ENCODE measurements at regions not wholly inside any gene's neighbourhood (a gene's known extent, or its start where the extent isn't known, plus 50 kb on each side); places are given as distances from the start of the nearest gene placed in this dataset.

DNA sequence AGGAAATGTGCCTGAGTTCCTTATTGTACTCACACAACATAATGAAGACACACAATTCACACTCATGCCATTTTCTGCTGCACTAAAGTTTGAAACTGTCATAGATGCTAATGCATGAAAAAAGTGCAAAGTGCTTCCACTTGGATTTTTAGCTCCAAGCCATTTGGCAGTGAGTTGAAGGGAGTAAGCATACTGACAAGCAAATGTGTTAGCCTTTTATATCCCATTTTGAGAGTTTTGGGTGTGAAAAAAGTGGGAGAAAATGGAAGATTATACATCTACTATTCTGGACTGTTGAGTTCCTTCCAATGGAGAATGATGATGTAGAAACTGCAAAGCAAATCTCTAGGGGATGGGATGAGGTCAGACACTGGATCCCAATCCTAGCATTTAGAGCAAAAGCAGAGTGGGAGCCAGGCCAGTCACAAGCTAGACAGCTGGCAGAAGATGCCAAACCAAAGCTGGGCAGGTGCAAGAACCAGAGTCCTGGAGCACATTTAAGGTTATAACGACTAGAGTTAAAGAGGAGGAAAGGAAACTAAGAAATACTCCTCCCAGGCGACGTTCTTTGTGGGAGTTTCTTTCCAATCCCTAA, 216.8 kb downstream of the FBXO8 start:
- intact Hi-C loops (cut with DNase I): no loop called here
- H3K27ac ChIP-seq: no peak overlapping the region
- no peak for ATAC-seq
- DNase-seq: no peak
- no peaks in the 10 kb centered on the region for H3K27me3 ChIP-seq
- 45 to 69% (median 55%) methylated on average over 3 of the region's 3 CpGs for WGBS, 4 donors
- no peaks in the 10 kb centered on the region for H3K36me3 ChIP-seq
- no peak overlapping the region for H3K4me3 ChIP-seq
- no peak for TF ChIP-seq POLR2A (IDR thresholded peaks at IDR 0.05)
- TF ChIP-seq, protein P1, sequence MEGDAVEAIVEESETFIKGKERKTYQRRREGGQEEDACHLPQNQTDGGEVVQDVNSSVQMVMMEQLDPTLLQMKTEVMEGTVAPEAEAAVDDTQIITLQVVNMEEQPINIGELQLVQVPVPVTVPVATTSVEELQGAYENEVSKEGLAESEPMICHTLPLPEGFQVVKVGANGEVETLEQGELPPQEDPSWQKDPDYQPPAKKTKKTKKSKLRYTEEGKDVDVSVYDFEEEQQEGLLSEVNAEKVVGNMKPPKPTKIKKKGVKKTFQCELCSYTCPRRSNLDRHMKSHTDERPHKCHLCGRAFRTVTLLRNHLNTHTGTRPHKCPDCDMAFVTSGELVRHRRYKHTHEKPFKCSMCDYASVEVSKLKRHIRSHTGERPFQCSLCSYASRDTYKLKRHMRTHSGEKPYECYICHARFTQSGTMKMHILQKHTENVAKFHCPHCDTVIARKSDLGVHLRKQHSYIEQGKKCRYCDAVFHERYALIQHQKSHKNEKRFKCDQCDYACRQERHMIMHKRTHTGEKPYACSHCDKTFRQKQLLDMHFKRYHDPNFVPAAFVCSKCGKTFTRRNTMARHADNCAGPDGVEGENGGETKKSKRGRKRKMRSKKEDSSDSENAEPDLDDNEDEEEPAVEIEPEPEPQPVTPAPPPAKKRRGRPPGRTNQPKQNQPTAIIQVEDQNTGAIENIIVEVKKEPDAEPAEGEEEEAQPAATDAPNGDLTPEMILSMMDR (IDR thresholded peaks at IDR 0.05): no peak
- H3K9me3 ChIP-seq: no peaks in the 10 kb centered on the region
- H3K4me1 ChIP-seq: peaks cover 0 to 10% (median 0%) of the 10 kb centered on the region in 12 donors

DNA sequence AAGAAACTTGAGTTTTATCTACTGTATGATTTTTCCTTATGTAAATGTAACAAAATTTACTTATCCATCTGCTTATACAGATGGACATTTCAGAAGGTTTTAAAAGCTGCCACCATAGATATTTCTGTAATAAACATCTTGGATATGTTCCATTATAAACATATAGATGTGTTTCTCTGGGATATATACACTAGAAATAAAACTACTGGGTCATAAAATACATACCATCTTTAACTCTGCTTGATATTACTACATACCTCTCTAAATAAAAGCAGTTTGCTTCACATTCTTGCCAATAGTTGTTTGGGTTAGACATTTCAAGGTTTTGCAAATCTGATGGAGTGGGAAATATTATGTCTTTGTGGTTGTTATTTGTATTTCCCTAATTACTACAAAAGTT, 220.6 kb downstream of the FBXO8 start:
- H3K4me3 ChIP-seq: no peak overlapping the region

DNA sequence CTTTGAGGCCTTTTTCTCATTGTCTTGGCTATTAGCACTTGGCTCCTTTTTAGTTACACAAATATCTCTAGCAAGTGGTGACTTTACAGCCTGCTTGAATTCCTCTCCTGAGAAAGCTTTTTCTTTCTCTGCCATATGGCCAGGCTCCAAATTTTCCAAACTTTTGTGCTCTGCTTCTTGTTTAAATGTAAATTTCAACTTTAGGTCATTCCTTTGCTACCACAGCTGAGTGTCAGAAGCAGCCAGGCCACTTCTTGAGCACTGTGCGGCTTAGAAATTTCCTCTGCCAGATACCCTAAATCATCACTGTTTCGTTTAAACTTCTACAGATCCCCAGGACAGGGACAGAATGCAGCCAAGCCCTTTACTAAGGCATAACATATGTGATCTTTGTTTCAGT, 222.4 kb downstream of the FBXO8 start:
- Histone ChIP-seq H3K4me3 (no peak overlapping the region), H3K9me3 (peaks cover 0 to 17% (median 0%) of the 10 kb centered on the region in 12 donors), H3K27ac (peak overlapping the region in 1 of 12 donors; percentile 55), H3K4me1 (no peaks in the 10 kb centered on the region), H3K27me3 (no peaks in the 10 kb centered on the region), H3K36me3 (no peaks in the 10 kb centered on the region)
- intact Hi-C loops (cut with DNase I): no loop called here
- DNase-seq (no peak), ATAC-seq (no peak)
- WGBS, 4 donors: 75 to 82% (median 81%) methylated on average over 2 of the region's 2 CpGs
- TF ChIP-seq POLR2A (IDR thresholded peaks at IDR 0.05): no peak
- TF ChIP-seq, protein P1 (IDR thresholded peaks at IDR 0.05): no peak

More for the DNA sequence above, 220.6 kb downstream of the FBXO8 start:
- intact Hi-C loops (cut with DNase I): no loop called here
- TF ChIP-seq, protein P1 (IDR thresholded peaks at IDR 0.05): no peak
- DNase-seq (no peak), ATAC-seq (no peak)
- H3K36me3 ChIP-seq: no peaks in the 10 kb centered on the region
- H3K4me1 ChIP-seq: peaks cover 0 to 10% (median 0%) of the 10 kb centered on the region in 12 donors
- H3K27me3 ChIP-seq: no peaks in the 10 kb centered on the region
- H3K27ac ChIP-seq: no peak overlapping the region
- H3K9me3 ChIP-seq: peaks cover 0 to 14% (median 0%) of the 10 kb centered on the region in 12 donors

DNA sequence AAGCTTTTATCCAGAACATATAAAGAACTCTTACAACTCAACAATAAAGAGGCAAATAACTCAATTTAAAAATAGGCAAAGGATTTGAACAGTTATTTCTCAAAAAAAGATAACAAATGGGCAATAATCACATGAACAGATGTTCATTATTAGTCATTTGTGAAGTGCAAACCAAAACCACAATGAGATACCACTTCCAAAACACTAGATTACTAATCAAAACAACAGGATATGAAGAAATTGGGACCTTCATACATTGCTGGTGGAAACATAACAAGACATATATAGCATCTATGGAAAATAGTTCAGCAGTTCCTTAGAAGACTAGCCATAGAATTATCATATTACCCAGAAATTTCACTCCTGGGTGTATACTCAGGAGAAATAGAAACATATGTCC, 224.6 kb downstream of the FBXO8 start:
- Histone ChIP-seq H3K9me3 (peaks cover 0 to 23% (median 0%) of the 10 kb centered on the region in 12 donors), H3K4me1 (no peaks in the 10 kb centered on the region), H3K27me3 (no peaks in the 10 kb centered on the region), H3K27ac (no peak overlapping the region), H3K4me3 (no peak overlapping the region), H3K36me3 (no peaks in the 10 kb centered on the region)
- ATAC-seq (no peak), DNase-seq (no peak)
- TF ChIP-seq, protein P1 (IDR thresholded peaks at IDR 0.05): no peak
- no peak for TF ChIP-seq POLR2A (IDR thresholded peaks at IDR 0.05)
- intact Hi-C loops (cut with DNase I): no loop called here

Data from heart left ventricle (tissue), 16 donors.